PC-3 (cell line): ENCODE measurements at regions not wholly inside any gene's neighbourhood (a gene's known extent, or its start where the extent isn't known, plus 50 kb on each side); places are given as distances from the start of the nearest gene placed in this dataset.

ENCODE experiments used
- CTCF ChIP-seq: fragments of 300-600 bp; sonication (generic); conservative IDR thresholded peaks from 2 replicates; pipeline ENCODE4 v1.5.1; 2017; ENCODE audit warnings: antibody characterized with exemption, low read depth, mild to moderate bottlenecking, low read length
- EZH2 ChIP-seq: fragments of 300-600 bp; sonication (generic); IDR thresholded peaks from one replicate; pipeline ENCODE4 v1.6.1; 2017; ENCODE audit warnings: antibody characterized with exemption, mild to moderate bottlenecking, low read length; ENCODE audit not compliant: unreplicated experiment
- EZH2phosphoT487 ChIP-seq: fragments of 300-600 bp; sonication (generic); IDR thresholded peaks from 2 replicates; pipeline ENCODE4 v1.6.1; 2018; ENCODE audit warnings: mild to moderate bottlenecking, antibody characterized with exemption, low read length, borderline replicate concordance

GRCh38 chr5:36384845-36385244 lies 83.1 kb upstream of the RANBP3L start:
- TF ChIP-seq EZH2 (no peak), CTCF (no peak), EZH2phosphoT487 (no peak)
